RWPE2 (cell line): ENCODE measurements at regions not wholly inside any gene's neighbourhood (a gene's known extent, or its start where the extent isn't known, plus 50 kb on each side); places are given as distances from the start of the nearest gene placed in this dataset.
A peak's percentile ranks its signal among the peaks of the same experiment; 100 is the strongest.

Source experiments
- ATAC-seq: fragments of 200-7000 bp; cut with Tn5 transposase; 3 replicates; pipeline ENCODE4 v1.9.1; 2021; ENCODE audit warnings: low read depth
- DNase-seq: peaks from one replicate; pipeline ENCODE4 v3.0.0-alpha.2; 2020; ENCODE audit warnings: low spot score
- H3K27ac ChIP-seq: fragments of 450-650 bp; 2 replicates; pipeline ENCODE4 v1.5.1; 2017; ENCODE audit warnings: mild to moderate bottlenecking; ENCODE audit not compliant: poor library complexity, severe bottlenecking
- H3K27me3 ChIP-seq: fragments of 250-450 bp; sonication (Bioruptor Pico); 2 replicates; pipeline ENCODE4 v1.5.1; 2021; ENCODE audit warnings: mild to moderate bottlenecking, moderate library complexity; ENCODE audit not compliant: insufficient read depth, poor library complexity, severe bottlenecking
- H3K36me3 ChIP-seq: fragments of 250-450 bp; sonication (Bioruptor Pico); 2 replicates; pipeline ENCODE4 v1.5.1; 2020; ENCODE audit warnings: low read depth, mild to moderate bottlenecking, moderate library complexity
- H3K4me1 ChIP-seq: fragments of 250-450 bp; sonication (Bioruptor Pico); 2 replicates; pipeline ENCODE4 v1.5.1; 2021; ENCODE audit warnings: mild to moderate bottlenecking, moderate library complexity; ENCODE audit not compliant: insufficient read depth, poor library complexity, severe bottlenecking
- H3K4me3 ChIP-seq: fragments of 250-450 bp; sonication (Bioruptor Pico); 2 replicates; pipeline ENCODE4 v1.5.1; 2021; ENCODE audit warnings: mild to moderate bottlenecking, moderate library complexity; ENCODE audit not compliant: severe bottlenecking
- H3K9me3 ChIP-seq: fragments of 250-450 bp; sonication (Bioruptor Pico); 2 replicates; pipeline ENCODE4 v1.5.1; 2021; ENCODE audit warnings: mild to moderate bottlenecking, moderate library complexity; ENCODE audit not compliant: severe bottlenecking
- CTCF ChIP-seq: fragments of 450-650 bp; IDR thresholded peaks from one replicate; pipeline ENCODE4 v1.5.1; 2017; ENCODE audit warnings: mild to moderate bottlenecking, moderate library complexity; ENCODE audit not compliant: poor library complexity, severe bottlenecking

GRCh38 chr14:65354131-65354530 is 58.4 kb upstream of the FUT8 start:
- H3K36me3 ChIP-seq = no peaks in the 10 kb centered on the region
- no peak for DNase-seq
- H3K9me3 ChIP-seq = no peaks in the 10 kb centered on the region
- peaks cover 38% of the 10 kb centered on the region for H3K4me1 ChIP-seq
- H3K27me3 ChIP-seq = no peaks in the 10 kb centered on the region
- no peak for TF ChIP-seq CTCF
- no peak overlapping the region for H3K4me3 ChIP-seq
- no peak overlapping the region for H3K27ac ChIP-seq
- ATAC-seq = no peak

- Histone ChIP-seq H3K4me1 (peaks cover 34% of the 10 kb centered on the region), H3K4me3 (no peak overlapping the region), H3K27me3 (no peaks in the 10 kb centered on the region), H3K9me3 (no peaks in the 10 kb centered on the region), H3K36me3 (no peaks in the 10 kb centered on the region), H3K27ac (no peak overlapping the region)
- ATAC-seq (no peak), DNase-seq (no peak)
- TF ChIP-seq CTCF = no peak
Observed at GRCh38 chr14:65354715-65355114, 57.8 kb upstream of the FUT8 start.

- ATAC-seq = peak; percentile 94
- H3K4me1 ChIP-seq = peaks cover 34% of the 10 kb centered on the region
- H3K9me3 ChIP-seq = no peaks in the 10 kb centered on the region
- peak; percentile 96 for DNase-seq
- H3K4me3 ChIP-seq = no peak overlapping the region
- TF ChIP-seq CTCF = no peak
- H3K36me3 ChIP-seq = no peaks in the 10 kb centered on the region
- H3K27me3 ChIP-seq = no peaks in the 10 kb centered on the region
- peak overlapping the region; percentile 66 for H3K27ac ChIP-seq
Observed at GRCh38 chr14:65356327-65356836, 56.1 kb upstream of the FUT8 start.

- DNase-seq = no peak
- Histone ChIP-seq H3K4me1 (peaks cover 41% of the 10 kb centered on the region), H3K9me3 (no peaks in the 10 kb centered on the region), H3K27me3 (no peaks in the 10 kb centered on the region), H3K27ac (peak overlapping the region; percentile 66), H3K4me3 (no peak overlapping the region), H3K36me3 (no peaks in the 10 kb centered on the region)
- TF ChIP-seq CTCF = no peak
- no peak for ATAC-seq
Observed at GRCh38 chr14:65357113-65357512, 55.4 kb upstream of the FUT8 start.

- H3K36me3 ChIP-seq = no peaks in the 10 kb centered on the region
- no peaks in the 10 kb centered on the region for H3K9me3 ChIP-seq
- no peak for TF ChIP-seq CTCF
- H3K27ac ChIP-seq = peak overlapping the region; percentile 66
- no peaks in the 10 kb centered on the region for H3K27me3 ChIP-seq
- H3K4me3 ChIP-seq = no peak overlapping the region
- H3K4me1 ChIP-seq = peaks cover 41% of the 10 kb centered on the region
- ATAC-seq (no peak), DNase-seq (no peak)
Observed at GRCh38 chr14:65357689-65358088, 54.8 kb upstream of the FUT8 start.
